Psoas muscle (tissue), 7 donors: ENCODE measurements at regions not wholly inside any gene's neighbourhood (a gene's known extent, or its start where the extent isn't known, plus 50 kb on each side); places are given as distances from the start of the nearest gene placed in this dataset.
"Not testable (repeated sequence)": the region's sequence is repeated elsewhere in the genome, so short reads cannot be mapped to it uniquely, and the experiment has no call there.

ENCODE experiments used
- ATAC-seq, 4 donors: fragments of 200-7000 bp; cut with Tn5 transposase; one replicate each; pipeline ENCODE4 v1.9.1; 2020; ENCODE audit warnings: moderate library complexity in 3 of 4, mild to moderate bottlenecking in 2 of 4
- DNase-seq, 2 donors: peaks; one replicate each; pipeline ENCODE4 v3.0.0-alpha.2; 2020
- H3K27ac ChIP-seq: fragments of 200-600 bp; one replicate; pipeline ENCODE4 v1.8.0; 2022
- H3K27me3 ChIP-seq, 3 donors: fragments of 200-600 bp in 1 of 3; one replicate each; pipeline versions ENCODE4 v1.6.1 to v1.8.0; 2013 to 2022; ENCODE audit warnings: low read length in 2 of 3, mild to moderate bottlenecking in 2 of 3, moderate library complexity in 1 of 3; ENCODE audit not compliant: insufficient read depth in 3 of 3
- H3K36me3 ChIP-seq, 2 donors: fragments of 200-600 bp in 1 of 2; one replicate each; pipeline versions ENCODE4 v1.6.1 to v1.8.0; 2013 to 2022; ENCODE audit warnings: low read depth in 1 of 2, mild to moderate bottlenecking in 1 of 2, moderate library complexity in 1 of 2; ENCODE audit not compliant: insufficient read depth in 1 of 2
- H3K4me1 ChIP-seq: fragments of 200-600 bp; one replicate; pipeline ENCODE4 v1.8.0; 2022
- H3K4me3 ChIP-seq: fragments of 200-600 bp; one replicate; pipeline ENCODE4 v1.8.0; 2022; ENCODE audit warnings: mild to moderate bottlenecking
- H3K9me3 ChIP-seq: fragments of 200-600 bp; one replicate; pipeline ENCODE4 v1.8.0; 2022
- WGBS, 3 donors: extraction: QIAGEN DNeasy Blood & Tissue Kit; methylation state at CpG; one replicate each; pipeline versions ENCODE4 v1.1.6 to v1.1.7; 2013; 5-methylcytosine and 5-hydroxymethylcytosine counted together
- intact Hi-C, 2 donors: fragments of 100-400 bp; cut with DNase I; formaldehyde crosslinking; loops; one replicate each; pipeline versions ENCODE4 v1.11.0 to v1.14.2; 2022
- TF ChIP-seq, protein P1 (sequence below): fragments of 200-600 bp; IDR thresholded peaks from one replicate; pipeline ENCODE4 v1.8.0; 2022; ENCODE audit warnings: antibody characterized with exemption
- donor health status: healthy with polysubstance abuse.
- donor health status: DM: no; HTN: no; CAD: no; lungs with moderate emphysema.
- donor health status: Bipolar disorder and iron deficiency.
- donor health status: healthy.
- donor health status: DM: yes; HTN: yes; CAD: no.
- donor health status: DM: no; HTN: no; CAD: no.
- donor health status: DM: yes; HTN: yes; CAD: no.

DNA sequence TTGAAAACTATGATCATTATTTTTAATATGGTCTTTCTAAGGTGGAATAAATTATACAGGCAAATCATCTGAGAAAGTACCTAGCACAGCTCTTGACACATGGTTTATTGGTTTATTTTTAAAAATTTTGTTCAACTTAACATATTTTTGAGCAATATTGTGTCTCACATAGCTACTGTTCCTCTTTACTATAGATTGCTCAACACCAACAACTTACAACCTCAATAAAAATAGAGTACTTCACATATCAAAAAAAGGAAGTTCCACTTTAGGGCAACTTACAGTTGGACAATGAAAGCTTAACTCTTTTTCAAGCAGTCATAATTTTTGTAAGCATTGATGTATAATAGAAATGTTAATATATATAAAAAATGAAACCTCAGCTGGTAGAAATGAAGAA lies 440.9 kb upstream of the UBE2E3 start:
- intact Hi-C loops = no loop called here
- TF ChIP-seq, protein P1, sequence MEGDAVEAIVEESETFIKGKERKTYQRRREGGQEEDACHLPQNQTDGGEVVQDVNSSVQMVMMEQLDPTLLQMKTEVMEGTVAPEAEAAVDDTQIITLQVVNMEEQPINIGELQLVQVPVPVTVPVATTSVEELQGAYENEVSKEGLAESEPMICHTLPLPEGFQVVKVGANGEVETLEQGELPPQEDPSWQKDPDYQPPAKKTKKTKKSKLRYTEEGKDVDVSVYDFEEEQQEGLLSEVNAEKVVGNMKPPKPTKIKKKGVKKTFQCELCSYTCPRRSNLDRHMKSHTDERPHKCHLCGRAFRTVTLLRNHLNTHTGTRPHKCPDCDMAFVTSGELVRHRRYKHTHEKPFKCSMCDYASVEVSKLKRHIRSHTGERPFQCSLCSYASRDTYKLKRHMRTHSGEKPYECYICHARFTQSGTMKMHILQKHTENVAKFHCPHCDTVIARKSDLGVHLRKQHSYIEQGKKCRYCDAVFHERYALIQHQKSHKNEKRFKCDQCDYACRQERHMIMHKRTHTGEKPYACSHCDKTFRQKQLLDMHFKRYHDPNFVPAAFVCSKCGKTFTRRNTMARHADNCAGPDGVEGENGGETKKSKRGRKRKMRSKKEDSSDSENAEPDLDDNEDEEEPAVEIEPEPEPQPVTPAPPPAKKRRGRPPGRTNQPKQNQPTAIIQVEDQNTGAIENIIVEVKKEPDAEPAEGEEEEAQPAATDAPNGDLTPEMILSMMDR = no peak

DNA sequence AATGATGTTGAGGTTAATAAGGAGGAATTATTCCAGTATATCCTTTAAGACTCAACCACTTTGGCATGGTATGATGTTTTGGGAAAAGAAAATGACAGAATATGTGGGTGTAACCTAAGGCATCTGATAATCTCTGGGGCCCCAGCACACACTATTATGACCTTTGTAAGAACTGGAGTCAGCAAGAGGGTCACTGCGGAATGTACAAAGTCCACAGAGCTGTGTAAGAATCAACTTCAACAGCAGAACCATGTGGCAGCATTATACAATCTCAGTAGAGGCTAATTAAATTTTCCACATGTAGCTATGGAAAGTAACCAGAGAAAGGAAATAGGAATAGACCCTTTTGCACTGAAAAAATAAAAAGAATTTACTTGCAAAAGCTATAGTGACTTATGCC lies 445.1 kb upstream of the UBE2E3 start:
- WGBS, 3 donors = 73 to 94% (median 85%) methylated on average over 1 of the region's 1 CpG
- H3K4me3 ChIP-seq = no peak overlapping the region
- no peaks in the 10 kb centered on the region for H3K36me3 ChIP-seq
- intact Hi-C loops = no loop called here
- no peak overlapping the region for H3K27ac ChIP-seq
- H3K9me3 ChIP-seq = no peaks in the 10 kb centered on the region
- DNase-seq = no peak
- TF ChIP-seq, protein P1 = no peak
- no peak for ATAC-seq
- H3K4me1 ChIP-seq = no peaks in the 10 kb centered on the region
- H3K27me3 ChIP-seq = no peaks in the 10 kb centered on the region

More for the DNA sequence above, 440.9 kb upstream of the UBE2E3 start:
- no peaks in the 10 kb centered on the region for H3K9me3 ChIP-seq
- DNase-seq (no peak), ATAC-seq (no peak)
- no peaks in the 10 kb centered on the region for H3K4me1 ChIP-seq
- H3K4me3 ChIP-seq = no peak overlapping the region
- no peaks in the 10 kb centered on the region for H3K27me3 ChIP-seq
- H3K27ac ChIP-seq = no peak overlapping the region
- no peaks in the 10 kb centered on the region for H3K36me3 ChIP-seq

DNA sequence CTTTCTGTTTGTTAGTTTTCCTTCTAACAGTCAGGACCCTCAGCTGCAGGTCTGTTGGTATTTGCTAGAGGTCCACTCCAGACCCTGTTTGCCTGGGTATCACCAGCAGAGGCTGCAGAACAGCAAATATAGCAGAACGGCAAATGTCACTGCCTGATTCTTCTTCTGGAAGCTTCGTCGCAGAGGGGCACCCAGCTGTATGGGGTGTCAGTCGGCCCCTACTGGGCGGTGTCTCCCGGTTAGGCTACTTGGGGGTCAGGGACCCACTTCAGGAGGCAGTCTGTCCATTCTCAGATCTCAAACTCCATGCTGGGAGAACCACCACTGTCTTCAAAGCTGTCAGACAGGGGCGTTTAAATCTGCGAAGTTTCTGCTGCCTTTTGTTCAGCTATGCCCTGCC lies 448.6 kb upstream of the UBE2E3 start:
- H3K9me3 ChIP-seq, ATAC-seq, H3K4me3 ChIP-seq, H3K4me1 ChIP-seq, H3K36me3 ChIP-seq, H3K27ac ChIP-seq, DNase-seq, intact Hi-C loops, H3K27me3 ChIP-seq: not testable (repeated sequence)
- WGBS, 3 donors = 84 to 93% (median 91%) methylated on average over 8 of the region's 8 CpGs

DNA sequence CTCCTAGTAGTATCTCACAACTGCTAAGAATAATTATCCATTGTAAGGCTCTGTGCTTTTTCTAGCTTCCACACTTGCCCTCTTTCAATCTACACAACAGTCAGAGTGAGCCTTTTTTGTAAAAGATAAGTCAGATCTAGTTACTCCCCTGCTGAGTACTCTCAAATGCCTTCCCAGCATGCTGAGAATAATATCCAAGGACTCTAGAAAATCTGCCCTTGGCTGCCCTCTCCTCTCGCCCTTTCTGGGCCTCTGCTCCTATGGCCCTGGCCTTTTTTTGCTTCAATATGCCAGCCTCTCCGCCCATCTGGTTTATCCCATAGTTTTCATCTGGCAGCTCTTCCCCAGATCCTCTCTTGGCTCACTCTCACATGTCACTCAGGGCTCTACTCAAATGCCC lies 455.9 kb upstream of the UBE2E3 start:
- H3K27ac ChIP-seq = no peak overlapping the region
- H3K36me3 ChIP-seq = no peaks in the 10 kb centered on the region
- WGBS, 3 donors = 32 to 78% (median 35%) methylated on average over 2 of the region's 2 CpGs
- no peaks in the 10 kb centered on the region for H3K9me3 ChIP-seq
- no peaks in the 10 kb centered on the region for H3K4me1 ChIP-seq
- ATAC-seq = no peak
- intact Hi-C loops = loop anchor here (10.0 kb wide), 2 partner anchors 530 to 540 kb away; no protein-coding TSS in a partner anchor
- TF ChIP-seq, protein P1 = no peak
- no peaks in the 10 kb centered on the region for H3K27me3 ChIP-seq
- H3K4me3 ChIP-seq = no peak overlapping the region
- DNase-seq = no peak

DNA sequence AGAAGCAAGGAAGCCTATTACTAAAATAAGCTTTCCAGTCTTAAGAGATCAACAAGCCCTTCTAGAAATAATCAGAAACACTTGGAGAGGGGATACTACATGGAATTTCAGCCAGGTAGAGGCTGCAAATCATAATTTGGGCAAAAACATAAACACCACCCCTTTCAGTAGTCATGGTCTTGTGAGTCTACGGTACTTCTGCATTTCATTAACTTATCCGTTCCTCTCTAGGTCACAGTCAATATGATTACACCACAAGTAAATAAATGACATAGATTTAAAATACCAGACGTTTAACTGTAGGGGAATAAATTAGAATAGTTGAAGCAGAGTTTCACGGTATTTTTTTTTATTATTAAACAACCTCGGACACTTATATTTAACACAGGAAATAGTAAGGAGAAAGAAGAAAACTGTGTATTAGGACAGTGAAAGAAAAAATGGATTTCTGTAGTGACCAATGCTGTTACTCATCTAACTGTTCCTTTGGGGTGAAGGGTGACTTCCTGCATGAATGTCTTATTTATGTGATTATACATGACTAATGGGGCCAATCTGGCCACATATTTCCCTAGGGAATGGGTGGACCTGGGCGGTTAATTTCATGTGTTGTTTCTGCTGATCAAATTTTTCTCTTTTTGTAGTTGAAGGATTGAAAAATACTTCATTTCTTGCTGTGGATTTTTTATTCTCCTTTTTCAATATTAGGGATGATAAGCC lies 456.6 kb upstream of the UBE2E3 start:
- H3K36me3 ChIP-seq = no peaks in the 10 kb centered on the region
- no peaks in the 10 kb centered on the region for H3K4me1 ChIP-seq
- no peak for DNase-seq
- intact Hi-C loops = loop anchor here (10.0 kb wide), 2 partner anchors 531 to 541 kb away; no protein-coding TSS in a partner anchor
- TF ChIP-seq, protein P1 = no peak
- no peaks in the 10 kb centered on the region for H3K9me3 ChIP-seq
- no peak for ATAC-seq
- no peak overlapping the region for H3K27ac ChIP-seq
- no peak overlapping the region for H3K4me3 ChIP-seq
- 67 to 73% (median 69%) methylated on average over 6 of the region's 6 CpGs for WGBS, 3 donors
- no peaks in the 10 kb centered on the region for H3K27me3 ChIP-seq
